KOPT-K1 (cell line): ENCODE measurements at regions not wholly inside any gene's neighbourhood (a gene's known extent, or its start where the extent isn't known, plus 50 kb on each side); places are given as distances from the start of the nearest gene placed in this dataset.

Experiments used
- H3K27ac ChIP-seq: fragments of 200-600 bp; sonication (generic); 2 replicates; pipeline ENCODE4 v1.5.1; 2016; ENCODE audit warnings: antibody characterized with exemption, mild to moderate bottlenecking, low read depth, low read length; ENCODE audit not compliant: poor library complexity, severe bottlenecking
- H3K36me3 ChIP-seq: fragments of 200-600 bp; sonication (generic); 2 replicates; pipeline ENCODE4 v1.5.1; 2017; ENCODE audit warnings: antibody characterized with exemption, mild to moderate bottlenecking, low read length, moderate library complexity; ENCODE audit not compliant: insufficient read depth
- H3K9me3 ChIP-seq: fragments of 200-600 bp; sonication (generic); 2 replicates; pipeline ENCODE4 v1.5.1; 2017; ENCODE audit warnings: antibody characterized with exemption, low read length, mild to moderate bottlenecking; ENCODE audit not compliant: insufficient read depth, poor library complexity, severe bottlenecking

DNA sequence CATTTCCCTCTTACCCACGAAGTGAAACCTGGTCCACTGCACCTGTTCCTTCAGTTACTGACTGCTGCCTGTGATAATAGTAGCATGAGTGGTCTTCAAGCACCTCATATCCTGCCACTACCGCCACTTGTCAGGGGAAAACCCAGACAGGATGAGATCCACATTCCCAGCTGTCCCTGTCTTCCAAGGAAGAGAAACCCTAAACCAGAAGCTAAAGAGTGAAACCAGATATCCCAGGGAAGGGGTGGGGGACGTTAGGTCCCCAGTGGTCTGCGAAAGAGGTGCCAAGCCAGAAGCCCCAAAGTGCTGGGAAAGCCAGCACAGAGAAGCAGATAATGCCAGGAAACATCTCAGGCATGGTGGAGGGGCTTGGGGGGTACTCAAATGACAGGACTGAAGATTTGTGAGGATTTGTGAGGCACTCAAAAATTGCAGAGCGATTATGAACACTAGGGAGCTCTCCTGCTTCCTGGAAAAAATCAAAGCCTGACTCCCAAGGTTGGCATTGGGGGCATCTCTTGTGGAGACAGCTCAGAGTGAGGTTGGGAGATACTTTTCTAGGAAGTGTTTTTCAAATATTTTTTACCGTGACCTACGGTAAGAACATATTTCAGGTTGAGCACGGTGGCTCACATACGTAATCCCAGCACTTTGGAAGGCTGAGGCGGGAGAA is 77.9 kb downstream of the TMEM30B start:
- H3K27ac ChIP-seq, result no peak overlapping the region
- no peaks in the 10 kb centered on the region for H3K9me3 ChIP-seq
- H3K36me3 ChIP-seq, result no peaks in the 10 kb centered on the region

DNA sequence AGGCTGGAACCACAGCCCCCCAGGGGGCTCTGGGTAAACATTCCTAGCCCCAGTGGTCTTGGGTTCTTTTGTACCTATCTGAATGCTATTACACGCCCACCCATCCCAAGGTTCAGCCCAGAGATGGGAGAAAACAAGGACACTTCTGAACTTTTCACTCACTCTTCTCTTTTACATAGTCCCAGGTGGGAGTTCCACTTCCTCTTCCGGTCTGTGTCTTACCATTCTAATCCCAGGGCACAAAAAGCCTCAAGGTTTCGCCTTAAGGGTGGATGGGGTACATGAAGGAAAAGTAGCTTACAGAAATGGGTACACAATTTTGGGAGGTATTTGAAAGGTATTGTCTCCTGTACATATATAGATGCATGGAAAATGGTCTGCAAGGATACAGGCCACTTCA is 79.0 kb downstream of the TMEM30B start:
- Histone ChIP-seq H3K27ac (no peak overlapping the region), H3K9me3 (no peaks in the 10 kb centered on the region), H3K36me3 (no peaks in the 10 kb centered on the region)

DNA sequence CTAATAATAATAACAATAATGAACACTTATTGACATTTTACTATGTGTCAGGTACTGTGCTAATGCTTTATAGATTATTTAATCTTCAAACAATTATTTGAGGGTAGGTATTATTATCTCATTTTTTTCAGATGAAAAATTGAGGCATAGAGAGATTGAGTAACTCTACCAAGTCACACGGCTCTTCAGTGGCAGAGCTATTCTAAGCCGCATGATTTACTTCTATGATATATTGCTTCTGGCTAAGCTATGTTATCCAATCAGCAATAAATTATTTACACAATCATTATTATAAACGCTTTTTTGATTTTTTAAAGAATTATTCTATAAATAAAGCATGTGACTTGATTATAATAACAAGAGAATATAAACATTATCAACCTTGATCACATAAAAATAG is 80.0 kb downstream of the TMEM30B start:
- Histone ChIP-seq H3K27ac (no peak overlapping the region), H3K36me3 (no peaks in the 10 kb centered on the region), H3K9me3 (no peaks in the 10 kb centered on the region)

DNA sequence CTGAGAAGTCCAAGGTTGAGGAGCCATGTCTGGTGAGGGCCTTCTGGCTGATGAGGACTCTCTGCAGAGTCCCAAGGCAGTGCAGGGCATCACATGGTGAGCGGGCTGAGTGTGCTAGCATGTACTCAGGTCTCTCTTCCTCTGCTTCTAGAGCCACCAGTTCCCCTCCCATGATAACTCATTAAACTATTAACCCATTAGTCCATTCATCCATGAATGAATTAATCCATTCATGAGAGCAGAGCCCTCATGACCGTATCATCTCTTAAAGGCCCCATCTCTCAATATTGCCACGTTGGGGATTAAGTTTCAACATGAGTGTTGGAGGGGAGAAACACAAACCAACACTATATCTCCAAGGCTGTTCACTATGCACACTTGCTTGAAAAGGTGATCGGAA is 83.7 kb downstream of the TMEM30B start:
- H3K27ac ChIP-seq, result no peak overlapping the region
- H3K9me3 ChIP-seq, result peaks cover 3% of the 10 kb centered on the region
- no peaks in the 10 kb centered on the region for H3K36me3 ChIP-seq

DNA sequence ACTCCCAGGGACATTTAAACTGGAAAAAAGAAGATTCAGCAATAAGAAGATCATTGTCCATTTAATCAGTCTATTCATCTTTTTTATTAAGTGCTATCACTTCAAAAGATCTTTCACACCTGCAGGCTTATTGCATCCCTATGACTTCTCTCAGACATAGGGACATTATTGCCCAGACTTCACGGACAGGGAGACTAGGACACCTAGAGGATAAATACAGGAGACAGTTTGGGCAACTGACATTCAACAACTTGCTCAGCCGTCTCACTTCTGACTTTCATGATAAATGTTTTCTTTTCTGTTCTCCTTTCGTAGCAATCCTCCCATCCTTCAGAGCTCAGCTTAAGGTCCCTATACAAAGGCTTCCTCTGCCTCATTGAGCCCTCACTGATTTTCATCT is 84.3 kb downstream of the TMEM30B start:
- Histone ChIP-seq H3K27ac (no peak overlapping the region), H3K36me3 (no peaks in the 10 kb centered on the region), H3K9me3 (peaks cover 3% of the 10 kb centered on the region)

DNA sequence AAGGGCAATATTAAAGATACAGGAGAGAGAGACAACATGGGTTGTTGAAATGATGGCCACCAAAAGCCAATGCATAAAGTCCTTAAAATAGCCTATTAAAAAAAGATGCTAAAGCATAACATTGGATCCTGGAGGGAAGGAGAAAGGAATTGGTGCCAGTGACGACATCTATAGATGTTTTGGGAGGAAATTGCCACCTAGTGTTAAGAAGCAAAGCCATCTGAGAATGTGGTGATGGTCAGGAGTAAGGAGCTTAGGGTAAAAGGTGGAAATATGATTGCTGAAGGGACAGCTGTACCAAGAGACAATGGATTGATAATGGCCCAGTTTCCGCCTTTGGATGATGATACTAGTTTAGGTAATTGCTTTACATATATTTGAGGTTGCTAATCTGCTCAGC is 85.1 kb downstream of the TMEM30B start:
- Histone ChIP-seq H3K36me3 (no peaks in the 10 kb centered on the region), H3K27ac (no peak overlapping the region), H3K9me3 (peaks cover 3% of the 10 kb centered on the region)

DNA sequence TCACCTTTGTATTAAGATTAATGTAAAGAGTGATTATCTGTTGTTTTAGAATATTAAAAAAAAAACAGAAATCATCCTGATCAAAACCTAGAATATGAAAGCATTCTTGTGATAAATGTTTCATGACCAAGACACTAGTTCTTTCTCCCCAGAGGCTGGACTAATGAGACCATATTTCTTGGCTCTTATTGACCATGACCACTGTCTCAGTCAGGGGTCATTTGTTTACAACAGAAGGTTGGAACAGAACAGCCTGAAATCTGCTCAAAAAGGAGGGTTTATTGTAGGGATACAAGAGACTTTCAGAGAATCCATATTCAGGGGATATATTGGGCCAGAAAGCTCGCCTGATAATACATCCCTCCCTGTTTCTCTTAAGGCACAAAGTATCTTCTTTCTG is 87.7 kb downstream of the TMEM30B start:
- H3K36me3 ChIP-seq, result no peaks in the 10 kb centered on the region
- H3K9me3 ChIP-seq, result peaks cover 3% of the 10 kb centered on the region
- no peak overlapping the region for H3K27ac ChIP-seq

DNA sequence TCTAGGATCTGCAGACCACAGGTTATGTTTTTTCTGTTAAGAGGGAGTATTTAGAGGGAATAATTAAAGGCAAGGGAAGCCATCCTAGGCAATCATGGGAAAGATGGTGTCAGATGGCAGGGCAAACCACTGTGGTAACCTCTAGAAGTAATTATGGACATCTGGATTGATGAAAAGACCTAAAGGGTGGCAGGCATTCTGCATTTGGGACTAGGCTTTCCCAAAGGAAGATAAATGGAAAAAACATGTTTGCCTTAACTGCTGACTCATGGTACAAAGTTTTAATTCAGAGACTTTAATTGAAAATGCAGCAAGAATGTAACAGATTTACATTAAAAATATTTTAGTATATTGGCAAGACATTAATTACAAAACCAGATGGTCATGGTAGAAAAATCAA is 88.1 kb downstream of the TMEM30B start:
- Histone ChIP-seq H3K27ac (no peak overlapping the region), H3K9me3 (peaks cover 3% of the 10 kb centered on the region), H3K36me3 (no peaks in the 10 kb centered on the region)

DNA sequence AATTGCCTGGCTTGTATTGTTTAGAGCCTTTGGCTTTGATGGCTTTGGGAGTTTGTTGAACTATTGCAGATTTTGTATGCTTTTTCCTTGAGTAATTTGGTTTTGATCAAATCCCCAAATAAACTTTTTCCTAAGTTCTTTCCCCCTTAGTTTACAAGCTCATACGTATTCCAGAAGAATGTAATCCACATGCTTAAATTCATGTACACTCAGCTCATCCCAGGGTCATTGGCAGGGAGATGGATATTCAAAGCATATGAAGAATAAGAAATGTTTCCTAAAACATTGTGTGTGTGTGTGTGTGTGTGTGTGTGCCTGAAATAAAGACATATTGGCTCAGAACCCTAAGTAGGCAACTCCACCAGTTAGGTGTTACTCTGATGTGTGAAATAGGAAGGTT is 89.4 kb downstream of the TMEM30B start:
- H3K9me3 ChIP-seq, result peaks cover 3% of the 10 kb centered on the region
- H3K36me3 ChIP-seq, result no peaks in the 10 kb centered on the region
- H3K27ac ChIP-seq, result no peak overlapping the region

DNA sequence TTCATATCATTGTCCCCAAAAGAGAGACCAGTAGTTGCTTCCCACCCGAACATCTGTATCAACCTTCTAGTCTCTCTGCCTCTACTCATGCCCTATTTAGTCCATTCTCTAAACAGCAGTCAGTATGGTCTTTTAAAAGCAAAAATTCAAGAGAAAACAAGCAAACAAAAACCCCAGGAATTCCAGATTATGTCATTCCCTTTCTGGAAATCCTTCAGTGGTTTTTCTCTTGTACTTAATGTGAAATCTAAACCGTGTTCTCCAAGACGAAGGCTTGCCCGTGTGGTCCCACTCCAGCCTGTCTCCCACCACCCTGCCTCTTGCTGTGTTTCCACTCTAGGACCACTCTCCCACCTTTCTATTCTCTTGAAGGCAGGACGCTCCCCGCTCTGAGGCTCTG is 90.8 kb downstream of the TMEM30B start:
- H3K36me3 ChIP-seq, result no peaks in the 10 kb centered on the region
- no peak overlapping the region for H3K27ac ChIP-seq

DNA sequence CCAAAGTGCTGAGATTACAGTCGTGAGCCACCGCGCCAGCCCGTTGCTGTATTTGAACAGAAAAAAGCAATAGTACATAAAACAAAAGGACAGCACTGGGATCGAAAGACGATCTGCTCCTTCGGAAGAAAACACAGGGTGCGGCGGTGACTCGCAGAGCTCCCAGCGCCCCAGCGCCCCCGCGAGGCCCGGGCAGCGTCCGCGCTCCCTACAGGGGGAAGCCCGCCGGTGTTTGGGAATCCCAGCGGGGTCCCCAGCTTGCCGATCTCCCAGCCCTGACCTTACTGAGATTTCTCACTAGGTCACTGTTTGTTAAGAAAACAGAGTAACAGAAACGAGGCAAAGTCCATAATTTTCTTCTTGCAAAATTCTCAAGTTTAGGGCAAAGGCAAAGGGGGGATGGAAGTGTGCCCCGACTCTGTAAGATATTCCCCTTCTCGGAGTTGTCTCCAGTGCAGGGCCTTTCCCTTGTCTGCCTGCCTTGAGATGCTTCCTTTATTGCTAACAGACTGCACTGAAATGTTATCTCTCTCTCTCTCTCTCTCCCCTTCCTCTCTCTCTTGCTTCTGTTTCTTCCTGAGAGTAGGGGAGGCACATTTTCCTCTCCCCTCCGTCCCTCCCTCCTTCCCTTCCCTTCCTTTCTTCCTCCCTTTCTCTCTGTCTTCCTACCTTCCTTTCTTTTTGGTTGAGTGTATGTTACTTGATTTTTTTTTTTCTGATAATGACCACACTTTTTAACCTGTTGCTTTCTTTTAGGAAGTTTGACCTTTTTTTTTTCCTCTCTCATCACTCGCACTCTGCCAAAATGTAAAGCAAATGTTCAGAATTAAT is 91.9 kb downstream of the TMEM30B start:
- H3K36me3 ChIP-seq, result no peaks in the 10 kb centered on the region
- H3K9me3 ChIP-seq, result no peaks in the 10 kb centered on the region
- no peak overlapping the region for H3K27ac ChIP-seq

More for the DNA sequence above, 90.8 kb downstream of the TMEM30B start:
- H3K9me3 ChIP-seq, result no peaks in the 10 kb centered on the region

DNA sequence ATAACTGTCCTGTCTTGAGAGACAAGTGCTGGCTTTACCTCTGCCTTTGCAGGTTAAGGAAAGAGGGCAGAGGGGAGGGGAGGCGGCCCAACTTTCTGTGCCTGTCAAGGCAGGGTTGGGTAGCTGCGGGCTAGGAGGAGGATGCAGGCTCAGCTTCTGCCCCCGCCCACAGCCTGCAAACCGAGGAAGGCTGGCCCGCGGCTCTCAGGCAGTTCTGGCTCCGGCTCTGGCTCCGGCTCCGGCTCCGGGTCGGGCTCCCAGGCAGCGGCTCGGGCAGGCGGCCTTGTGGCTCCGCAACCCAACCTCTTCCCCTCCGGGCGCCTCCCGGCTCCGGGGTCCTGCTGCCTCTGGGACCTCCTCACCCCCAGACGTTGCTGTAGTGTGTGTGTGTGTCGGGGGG is 92.9 kb downstream of the TMEM30B start:
- H3K9me3 ChIP-seq, result no peaks in the 10 kb centered on the region
- H3K27ac ChIP-seq, result no peak overlapping the region
- no peaks in the 10 kb centered on the region for H3K36me3 ChIP-seq

DNA sequence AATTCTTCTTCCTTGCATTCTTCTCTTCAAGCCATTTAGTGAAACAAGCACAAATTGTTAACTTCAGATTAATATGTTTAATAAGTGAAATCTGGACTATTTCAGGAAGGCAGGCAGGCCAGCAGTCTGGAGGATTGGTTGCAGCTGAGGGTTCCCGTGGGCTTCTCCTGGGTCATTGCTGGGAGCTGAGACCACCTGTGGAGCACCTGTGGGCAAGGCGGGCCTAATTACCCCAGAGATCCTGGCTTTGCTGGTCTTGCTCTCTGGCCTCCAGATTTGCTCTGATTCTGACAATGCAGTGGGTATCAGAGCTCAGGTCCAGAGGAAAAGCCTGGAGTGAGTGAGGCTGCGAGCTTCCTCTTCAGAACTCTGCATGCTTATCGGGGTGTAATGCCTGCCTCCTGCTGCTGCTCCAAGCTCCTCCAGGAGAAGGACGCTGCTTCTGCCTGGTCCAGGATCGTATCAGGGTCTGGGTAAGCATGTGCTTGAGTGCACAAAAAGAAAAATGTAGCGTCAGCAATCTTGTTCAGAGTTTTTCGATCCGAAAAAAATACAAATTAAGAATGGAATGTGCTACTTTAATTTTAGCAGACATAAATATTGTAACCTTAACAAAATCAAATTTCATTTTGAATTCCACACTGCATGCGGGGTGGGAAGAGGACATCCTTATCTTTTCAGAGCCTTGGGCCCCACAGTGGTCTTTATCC is 93.8 kb downstream of the TMEM30B start:
- H3K9me3 ChIP-seq, result no peaks in the 10 kb centered on the region

DNA sequence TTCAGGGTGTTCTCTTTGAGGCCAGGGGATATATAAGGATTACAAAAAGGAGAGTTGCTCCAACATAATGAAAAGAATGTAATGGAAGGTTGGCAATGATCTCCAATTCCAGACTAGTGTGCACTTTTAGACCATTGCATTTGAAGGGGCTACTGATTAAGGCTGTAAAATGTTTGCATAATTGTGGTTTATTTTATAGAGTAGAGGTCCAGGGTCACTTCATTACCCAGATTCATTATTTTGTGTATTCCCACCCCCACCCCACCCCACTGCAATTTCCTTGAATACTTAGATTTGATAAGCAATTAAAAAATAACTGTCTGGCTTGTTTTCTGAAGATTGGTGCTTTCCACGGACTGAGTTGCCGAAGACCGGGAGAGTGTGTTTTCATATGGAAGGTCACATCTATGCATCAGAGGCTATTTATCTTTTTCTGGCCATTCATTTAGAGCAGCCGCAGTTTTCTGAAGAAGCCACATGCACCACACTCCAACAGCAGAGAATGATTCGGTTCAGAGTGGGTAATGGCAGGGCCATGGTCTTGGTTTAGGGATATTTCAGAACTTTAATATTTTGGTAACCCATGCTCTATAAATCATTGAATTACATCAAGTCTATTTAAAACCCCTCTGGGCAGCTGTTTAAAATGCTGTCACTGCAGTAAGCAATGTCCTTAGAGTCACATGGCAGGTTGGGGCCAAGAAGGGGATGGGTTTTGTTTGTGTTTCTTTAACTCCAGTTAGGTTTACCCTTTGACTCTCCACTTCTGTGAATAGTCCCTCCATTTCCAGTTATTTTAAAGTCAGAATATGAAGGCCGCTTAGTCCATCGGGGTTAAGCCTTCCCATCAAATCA is 94.6 kb downstream of the TMEM30B start:
- Histone ChIP-seq H3K9me3 (no peaks in the 10 kb centered on the region), H3K36me3 (no peaks in the 10 kb centered on the region), H3K27ac (no peak overlapping the region)

More for the DNA sequence above, 93.8 kb downstream of the TMEM30B start:
- H3K36me3 ChIP-seq, result no peaks in the 10 kb centered on the region
- H3K27ac ChIP-seq, result no peak overlapping the region

DNA sequence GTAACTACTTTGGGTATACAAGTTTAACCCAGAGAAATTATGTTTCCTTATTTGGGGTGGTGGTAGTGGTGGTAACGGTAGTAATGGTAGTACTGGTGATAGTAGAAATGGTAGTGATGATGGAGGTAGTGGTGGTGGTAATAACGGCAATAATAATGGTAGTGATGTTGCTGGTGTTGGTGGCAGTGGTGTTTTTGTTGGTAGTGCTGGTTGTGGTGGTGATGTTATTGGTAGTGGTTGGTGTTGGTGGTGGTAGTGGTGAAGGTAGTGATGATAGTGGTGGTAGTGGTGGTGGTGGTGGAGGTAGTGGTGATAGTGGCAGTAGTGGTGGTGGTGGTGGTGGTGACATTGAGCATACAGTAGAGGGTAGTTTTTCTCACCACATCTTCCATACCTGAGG is 95.6 kb downstream of the TMEM30B start:
- Histone ChIP-seq H3K27ac (no peak overlapping the region), H3K36me3 (no peaks in the 10 kb centered on the region), H3K9me3 (no peaks in the 10 kb centered on the region)
